HG02885 (cell line): ENCODE measurements at regions not wholly inside any gene's neighbourhood (a gene's known extent, or its start where the extent isn't known, plus 50 kb on each side); places are given as distances from the start of the nearest gene placed in this dataset.

ENCODE experiments used
- ATAC-seq: cut with Tn5 transposase; IDR thresholded peaks from one replicate; pipeline ENCODE4 v1.9.1; 2021; ENCODE audit warnings: mild to moderate bottlenecking; ENCODE audit not compliant: unreplicated experiment, poor library complexity

GRCh38 chr7:25815711-25816110, 336.3 kb upstream of the NFE2L3 start:
- ATAC-seq = no peak

- ATAC-seq = no peak
These were observed 331.5 kb upstream of the NFE2L3 start for GRCh38 chr7:25820432-25821040.

- ATAC-seq = no peak
These were observed 330.8 kb upstream of the NFE2L3 start for GRCh38 chr7:25821225-25821624.

GRCh38 chr7:25822823-25823222, 329.2 kb upstream of the NFE2L3 start:
- ATAC-seq = no peak

- ATAC-seq = peak; percentile 78
These were observed 328.4 kb upstream of the NFE2L3 start for GRCh38 chr7:25823571-25823970.

- no peak for ATAC-seq
These were observed 323.5 kb upstream of the NFE2L3 start for GRCh38 chr7:25828468-25828867.

GRCh38 chr7:25829663-25830062, 322.3 kb upstream of the NFE2L3 start:
- no peak for ATAC-seq

- ATAC-seq = no peak
These were observed 321.8 kb upstream of the NFE2L3 start for GRCh38 chr7:25830215-25830614.

- ATAC-seq = no peak
These were observed 320.8 kb upstream of the NFE2L3 start for GRCh38 chr7:25831062-25831691.

- ATAC-seq = no peak
These were observed 320.1 kb upstream of the NFE2L3 start for GRCh38 chr7:25831831-25832411.

- ATAC-seq = no peak
These were observed 319.5 kb upstream of the NFE2L3 start for GRCh38 chr7:25832456-25832855.

GRCh38 chr7:25832929-25833328, 319.1 kb upstream of the NFE2L3 start:
- ATAC-seq = no peak

GRCh38 chr7:25834050-25834449, 317.9 kb upstream of the NFE2L3 start:
- no peak for ATAC-seq

GRCh38 chr7:25835197-25835596, 316.8 kb upstream of the NFE2L3 start:
- ATAC-seq = no peak

GRCh38 chr7:25839084-25839769, 312.8 kb upstream of the NFE2L3 start:
- no peak for ATAC-seq

GRCh38 chr7:25840209-25840792, 311.7 kb upstream of the NFE2L3 start:
- ATAC-seq = no peak

GRCh38 chr7:25841575-25841974, 310.4 kb upstream of the NFE2L3 start:
- no peak for ATAC-seq

- no peak for ATAC-seq
These were observed 309.7 kb upstream of the NFE2L3 start for GRCh38 chr7:25842201-25842733.

- no peak for ATAC-seq
These were observed 308.5 kb upstream of the NFE2L3 start for GRCh38 chr7:25843467-25843866.

GRCh38 chr7:25844102-25844870, 307.7 kb upstream of the NFE2L3 start:
- ATAC-seq = no peak
